H1 (cell line): ENCODE measurements at regions not wholly inside any gene's neighbourhood (a gene's known extent, or its start where the extent isn't known, plus 50 kb on each side); places are given as distances from the start of the nearest gene placed in this dataset.

Experiments
- CTCF ChIP-seq, 3 experiments: IDR thresholded peaks; 1 replicate in 2 of 3; 2 replicates in 1 of 3; pipeline versions ENCODE4 v1.5.1 to v1.6.1; 2011; ENCODE audit warnings: low read length in 3 of 3, mild to moderate bottlenecking in 3 of 3, inconsistent platforms in 2 of 3, low read depth in 1 of 3, moderate library complexity in 1 of 3; ENCODE audit not compliant: insufficient read depth in 1 of 3; ENCODE audit errors: control extremely low read depth in 1 of 3
- EP300 ChIP-seq, 2 experiments: IDR thresholded peaks; 1 replicate in 1 of 2; 2 replicates in 1 of 2; pipeline ENCODE4 v1.6.1; 2011 to 2012; ENCODE audit warnings: low read depth in 2 of 2, low read length in 2 of 2, mild to moderate bottlenecking in 2 of 2, borderline replicate concordance in 1 of 2, inconsistent platforms in 1 of 2, moderate library complexity in 1 of 2
- JUND ChIP-seq: IDR thresholded peaks from 2 replicates; pipeline ENCODE4 v1.6.1; 2011; ENCODE audit warnings: mild to moderate bottlenecking, improper control_type of control experiment, low read length
- POLR2A ChIP-seq, 2 experiments: IDR thresholded peaks; 1 replicate in 1 of 2; 2 replicates in 1 of 2; pipeline ENCODE4 v1.6.1; 2011; ENCODE audit warnings: low read depth in 2 of 2, low read length in 2 of 2, mild to moderate bottlenecking in 2 of 2; ENCODE audit errors: control extremely low read depth in 1 of 2
- POU5F1 ChIP-seq: IDR thresholded peaks from 2 replicates; pipeline ENCODE4 v1.6.1; 2011; ENCODE audit warnings: low read depth, mild to moderate bottlenecking, low read length, moderate library complexity
- ZNF274 ChIP-seq: IDR thresholded peaks from 2 replicates; pipeline ENCODE4 v1.7.0; 2012; ENCODE audit warnings: low read length, borderline replicate concordance; ENCODE audit errors: extremely low read depth

- TF ChIP-seq POU5F1 (no peak), EP300 (IDR thresholded peaks at IDR 0.05; ENCODE audit: borderline replicate concordance in 1 of 2, low read depth in 2 of 2, low read length in 2 of 2) (no peak), ZNF274 (no peak), JUND (no peak), POLR2A (IDR thresholded peaks at IDR 0.05; ENCODE audit: control extremely low read depth in 1 of 2, low read depth in 2 of 2, low read length in 2 of 2) (no peak), CTCF (IDR thresholded peaks at IDR 0.05; ENCODE audit: control extremely low read depth in 1 of 3, insufficient read depth in 1 of 3, low read depth in 1 of 3, low read length in 3 of 3) (no peak)
These were observed 95.5 kb downstream of the NCR2 start for GRCh38 chr6:41430875-41431274.
